MM.1S (cell line): ENCODE measurements at regions not wholly inside any gene's neighbourhood (a gene's known extent, or its start where the extent isn't known, plus 50 kb on each side); places are given as distances from the start of the nearest gene placed in this dataset.

Source experiments
- DNase-seq: peaks from one replicate; pipeline ENCODE4 v3.0.0-alpha.2; 2015
- H2AFZ ChIP-seq: fragments of 300-600 bp; sonication (generic); 2 replicates; pipeline ENCODE4 v1.6.0; 2016; ENCODE audit warnings: antibody characterized with exemption, low read length
- H3F3A ChIP-seq: fragments of 300-600 bp; sonication (generic); 2 replicates; pipeline ENCODE4 v1.6.1; 2016; ENCODE audit warnings: mild to moderate bottlenecking, antibody characterized with exemption, low read length, moderate library complexity, mixed read lengths; ENCODE audit not compliant: insufficient read depth
- H3K27ac ChIP-seq: fragments of 300-600 bp; sonication (generic); 2 replicates; pipeline ENCODE4 v1.5.1; 2016; ENCODE audit warnings: mild to moderate bottlenecking, low read length
- H3K27me3 ChIP-seq: fragments of 300-600 bp; sonication (generic); replicated peaks from 2 replicates; pipeline ENCODE4 v1.6.0; 2016; ENCODE audit warnings: low read length; ENCODE audit not compliant: insufficient read depth
- H3K36me3 ChIP-seq: fragments of 300-600 bp; sonication (generic); replicated peaks from 2 replicates; pipeline ENCODE4 v1.6.1; 2016; ENCODE audit warnings: mild to moderate bottlenecking, low read length, mixed read lengths; ENCODE audit not compliant: insufficient read depth
- H3K4me1 ChIP-seq: fragments of 300-600 bp; sonication (generic); 2 replicates; pipeline ENCODE4 v1.6.1; 2016; ENCODE audit warnings: low read length, mixed read lengths
- H3K4me2 ChIP-seq: fragments of 300-600 bp; sonication (generic); 2 replicates; pipeline ENCODE4 v1.6.0; 2016; ENCODE audit warnings: low read depth, low read length
- H3K4me3 ChIP-seq: fragments of 300-600 bp; sonication (generic); 2 replicates; pipeline ENCODE4 v1.5.1; 2016; ENCODE audit warnings: low read length, mixed read lengths
- H3K79me2 ChIP-seq: fragments of 300-600 bp; sonication (generic); 2 replicates; pipeline ENCODE4 v1.6.1; 2016; ENCODE audit warnings: mixed run types, low read length, mixed read lengths
- H3K9ac ChIP-seq: fragments of 300-600 bp; sonication (generic); 2 replicates; pipeline ENCODE4 v1.6.1; 2016; ENCODE audit warnings: low read length, mixed read lengths
- H3K9me2 ChIP-seq: fragments of 300-600 bp; sonication (generic); replicated peaks from 2 replicates; pipeline ENCODE4 v1.6.1; 2016; ENCODE audit warnings: mild to moderate bottlenecking, low read length, mixed read lengths; ENCODE audit not compliant: insufficient read depth
- H3K9me3 ChIP-seq: fragments of 300-600 bp; sonication (generic); replicated peaks from 2 replicates; pipeline ENCODE4 v1.6.1; 2016; ENCODE audit warnings: mild to moderate bottlenecking, low read length, mixed read lengths; ENCODE audit not compliant: insufficient read depth
- H4K20me1 ChIP-seq: fragments of 300-600 bp; sonication (generic); 2 replicates; pipeline ENCODE4 v1.6.1; 2016; ENCODE audit warnings: mild to moderate bottlenecking, low read length, moderate library complexity, mixed read lengths; ENCODE audit not compliant: insufficient read depth
- CTCF ChIP-seq: fragments of 300-600 bp; sonication (generic); IDR thresholded peaks from 2 replicates; pipeline ENCODE4 v1.5.1; 2016; ENCODE audit warnings: antibody characterized with exemption, low read length, mixed read lengths
- EZH2 ChIP-seq: fragments of 300-600 bp; sonication (generic); optimal IDR thresholded peaks from 2 replicates; pipeline ENCODE3; 2017; ENCODE audit warnings: low read depth, mild to moderate bottlenecking, antibody characterized with exemption, low read length, mixed read lengths
- EZH2phosphoT487 ChIP-seq: fragments of 300-600 bp; sonication (generic); IDR thresholded peaks from 2 replicates; pipeline ENCODE4 v1.6.1; 2018; ENCODE audit warnings: antibody characterized with exemption, low read length

GRCh38 chr4:45006078-45006477 is 279.7 kb upstream of the GNPDA2 start:
- TF ChIP-seq EZH2phosphoT487 (no peak), EZH2 (no peak), CTCF (no peak)

DNA sequence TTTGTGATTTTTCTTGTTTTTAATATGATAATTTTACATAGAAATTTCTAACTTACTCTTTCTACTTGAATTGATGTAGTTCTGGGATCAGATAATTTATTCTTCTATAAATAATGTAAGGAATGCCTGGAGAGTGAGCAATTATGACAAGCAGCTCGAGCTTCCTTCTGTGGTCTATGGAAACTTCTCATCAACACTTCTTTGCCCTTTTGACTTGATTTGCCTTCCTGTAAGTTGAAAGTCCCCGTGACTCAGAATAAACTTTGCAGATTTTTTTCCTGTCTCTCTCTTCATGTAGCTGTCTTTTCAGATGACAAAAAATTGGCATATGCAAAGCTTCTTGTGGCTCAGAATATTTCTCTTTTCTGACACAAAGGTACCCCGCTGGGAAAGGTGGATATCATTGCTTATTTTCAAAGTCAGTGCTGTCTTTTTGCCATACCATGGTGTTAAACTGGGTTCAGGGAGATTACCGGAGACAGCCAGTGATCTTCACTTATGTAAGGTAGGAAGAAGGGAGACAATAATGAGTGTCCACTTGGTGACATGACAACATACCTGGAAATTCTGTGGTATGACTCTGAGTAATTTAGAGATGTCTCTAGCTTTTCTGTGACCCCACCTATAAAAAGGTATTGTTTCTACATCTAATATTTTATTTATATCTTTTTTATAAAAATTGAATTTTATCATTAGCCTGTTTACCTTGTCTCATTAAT is 278.6 kb upstream of the GNPDA2 start:
- H2AFZ ChIP-seq = no peak overlapping the region
- no peaks in the 10 kb centered on the region for H3K4me1 ChIP-seq
- H3K27ac ChIP-seq = no peak overlapping the region
- H3K27me3 ChIP-seq = no peaks in the 10 kb centered on the region
- no peaks in the 10 kb centered on the region for H4K20me1 ChIP-seq
- H3K4me3 ChIP-seq = no peak overlapping the region
- H3F3A ChIP-seq = no peaks in the 10 kb centered on the region
- no peak overlapping the region for H3K9ac ChIP-seq
- TF ChIP-seq CTCF (no peak), EZH2phosphoT487 (no peak), EZH2 (no peak)
- H3K9me3 ChIP-seq = no peaks in the 10 kb centered on the region
- no peaks in the 10 kb centered on the region for H3K79me2 ChIP-seq
- no peaks in the 10 kb centered on the region for H3K36me3 ChIP-seq
- no peak overlapping the region for H3K4me2 ChIP-seq
- H3K9me2 ChIP-seq = no peaks in the 10 kb centered on the region
- no peak for DNase-seq

More at GRCh38 chr4:45006078-45006477, 279.7 kb upstream of the GNPDA2 start:
- Histone ChIP-seq H3K4me3 (no peak overlapping the region), H3K4me1 (no peaks in the 10 kb centered on the region), H3K9ac (no peak overlapping the region), H3K9me3 (no peaks in the 10 kb centered on the region), H4K20me1 (no peaks in the 10 kb centered on the region), H3K9me2 (no peaks in the 10 kb centered on the region), H3K27me3 (no peaks in the 10 kb centered on the region), H3K79me2 (no peaks in the 10 kb centered on the region), H3K36me3 (no peaks in the 10 kb centered on the region), H3K4me2 (no peak overlapping the region), H2AFZ (no peak overlapping the region), H3F3A (no peaks in the 10 kb centered on the region), H3K27ac (no peak overlapping the region)
- DNase-seq = no peak

DNA sequence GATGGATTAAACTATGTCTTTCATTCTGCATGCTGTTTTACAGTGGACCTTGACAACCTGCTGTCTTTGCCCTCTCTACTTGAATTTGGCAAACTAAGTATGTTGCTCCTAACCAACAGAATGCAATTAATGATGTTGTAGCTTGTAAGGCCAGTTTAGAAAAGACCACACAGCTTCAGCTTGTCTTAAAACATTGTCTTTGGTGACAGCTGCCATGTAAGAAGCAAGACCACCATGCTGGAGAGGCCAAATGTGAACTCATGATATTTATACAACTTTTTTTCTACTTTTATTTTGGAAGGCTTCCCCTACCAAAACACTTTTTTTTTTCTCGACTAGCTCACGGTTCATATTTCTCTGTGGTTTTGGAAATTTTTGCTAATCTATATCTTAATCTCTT is 278.0 kb upstream of the GNPDA2 start:
- H3K27ac ChIP-seq = no peak overlapping the region
- H4K20me1 ChIP-seq = no peaks in the 10 kb centered on the region
- no peaks in the 10 kb centered on the region for H3K36me3 ChIP-seq

More for the DNA sequence above, 278.0 kb upstream of the GNPDA2 start:
- no peak for DNase-seq
- no peaks in the 10 kb centered on the region for H3F3A ChIP-seq
- H3K9ac ChIP-seq = no peak overlapping the region
- no peaks in the 10 kb centered on the region for H3K9me3 ChIP-seq
- no peaks in the 10 kb centered on the region for H3K9me2 ChIP-seq
- no peak for TF ChIP-seq CTCF
- TF ChIP-seq EZH2 = no peak
- no peaks in the 10 kb centered on the region for H3K27me3 ChIP-seq
- no peak overlapping the region for H3K4me2 ChIP-seq
- no peaks in the 10 kb centered on the region for H3K4me1 ChIP-seq
- no peak overlapping the region for H2AFZ ChIP-seq
- no peak overlapping the region for H3K4me3 ChIP-seq
- no peaks in the 10 kb centered on the region for H3K79me2 ChIP-seq
